Ascending aorta (tissue), 2 donors: ENCODE measurements at regions not wholly inside any gene's neighbourhood (a gene's known extent, or its start where the extent isn't known, plus 50 kb on each side); places are given as distances from the start of the nearest gene placed in this dataset.
A peak's percentile ranks its signal among the peaks of the same experiment; 100 is the strongest.

Experiments
- DNase-seq, 2 donors: peaks; one replicate each; pipeline ENCODE4 v3.0.0-alpha.2; 2019; ENCODE audit warnings: low spot score in 2 of 2
- H3K27ac ChIP-seq, 2 donors: fragments of 200-600 bp; sonication (generic); one replicate each; pipeline ENCODE4 v1.5.1; 2016 to 2017; ENCODE audit warnings: mild to moderate bottlenecking in 1 of 2
- H3K27me3 ChIP-seq: fragments of 200-600 bp; sonication (generic); one replicate; pipeline ENCODE4 v1.5.1; 2017
- H3K36me3 ChIP-seq, 2 donors: fragments of 200-600 bp; sonication (generic); one replicate each; pipeline ENCODE4 v1.5.1; 2016
- H3K4me1 ChIP-seq, 2 donors: fragments of 200-600 bp; sonication (generic); one replicate each; pipeline ENCODE4 v1.5.1; 2016 to 2017; ENCODE audit warnings: mild to moderate bottlenecking in 1 of 2
- H3K4me3 ChIP-seq, 2 donors: fragments of 200-600 bp; sonication (generic); one replicate each; pipeline ENCODE4 v1.5.1; 2016 to 2017; ENCODE audit warnings: mild to moderate bottlenecking in 1 of 2
- H3K9me3 ChIP-seq, 2 donors: fragments of 200-600 bp; sonication (generic); one replicate each; pipeline ENCODE4 v1.5.1; 2016
- CTCF ChIP-seq, 3 experiments: fragments of 200-600 bp in 2 of 3; fragments of 450-650 bp in 1 of 3; sonication (generic) in 2 of 3; IDR thresholded peaks; one replicate each; pipeline ENCODE4 v1.5.1; 2016 to 2019; ENCODE audit warnings: antibody characterized with exemption in 3 of 3, mild to moderate bottlenecking in 1 of 3, moderate library complexity in 1 of 3
- intact Hi-C: fragments of 100-400 bp; cut with DNase I; formaldehyde crosslinking; loops from one replicate; pipeline ENCODE4 v1.15.1; 2023

GRCh38 chr12:93956551-93956950 lies 191.8 kb upstream of the PLXNC1 start:
- Histone ChIP-seq H3K9me3 (no peaks in the 10 kb centered on the region), H3K36me3 (no peaks in the 10 kb centered on the region), H3K27me3 (no peaks in the 10 kb centered on the region), H3K4me3 (no peak overlapping the region), H3K4me1 (no peaks in the 10 kb centered on the region), H3K27ac (peak overlapping the region in 1 of 2 donors; percentile 29)
- no peak for DNase-seq
- no peak for TF ChIP-seq CTCF (IDR thresholded peaks at IDR 0.05)
- intact Hi-C loops, result no loop called here

GRCh38 chr12:93957168-93957567 lies 191.2 kb upstream of the PLXNC1 start:
- no peak overlapping the region for H3K4me3 ChIP-seq
- intact Hi-C loops, result no loop called here
- H3K27ac ChIP-seq, result peak overlapping the region in 1 of 2 donors; percentile 29
- H3K4me1 ChIP-seq, result no peaks in the 10 kb centered on the region
- no peaks in the 10 kb centered on the region for H3K27me3 ChIP-seq
- no peaks in the 10 kb centered on the region for H3K36me3 ChIP-seq
- DNase-seq, result no peak
- H3K9me3 ChIP-seq, result peaks cover 0 to 6% of the 10 kb centered on the region in 2 donors
- no peak for TF ChIP-seq CTCF (IDR thresholded peaks at IDR 0.05)

- no peak overlapping the region for H3K27ac ChIP-seq
- H3K4me3 ChIP-seq, result no peak overlapping the region
- H3K27me3 ChIP-seq, result no peaks in the 10 kb centered on the region
- intact Hi-C loops, result loop anchor here (1.0 kb wide), 1 partner anchor 37 kb away; no protein-coding TSS in a partner anchor
- H3K9me3 ChIP-seq, result peaks cover 0 to 13% of the 10 kb centered on the region in 2 donors
- DNase-seq, result no peak
- no peak for TF ChIP-seq CTCF (IDR thresholded peaks at IDR 0.05)
- H3K4me1 ChIP-seq, result no peaks in the 10 kb centered on the region
- no peaks in the 10 kb centered on the region for H3K36me3 ChIP-seq
Measured at GRCh38 chr12:93957870-93958269, 190.5 kb upstream of the PLXNC1 start.

- Histone ChIP-seq H3K36me3 (no peaks in the 10 kb centered on the region), H3K4me1 (no peaks in the 10 kb centered on the region), H3K27ac (no peak overlapping the region), H3K4me3 (no peak overlapping the region), H3K27me3 (no peaks in the 10 kb centered on the region), H3K9me3 (peaks cover 0 to 13% of the 10 kb centered on the region in 2 donors)
- intact Hi-C loops, result no loop called here
- DNase-seq, result no peak
- TF ChIP-seq CTCF (IDR thresholded peaks at IDR 0.05), result no peak
Measured at GRCh38 chr12:93959657-93960056, 188.7 kb upstream of the PLXNC1 start.

- no peak overlapping the region for H3K27ac ChIP-seq
- no peak for TF ChIP-seq CTCF (IDR thresholded peaks at IDR 0.05)
- no peaks in the 10 kb centered on the region for H3K36me3 ChIP-seq
- H3K4me1 ChIP-seq, result no peaks in the 10 kb centered on the region
- H3K4me3 ChIP-seq, result no peak overlapping the region
- H3K9me3 ChIP-seq, result peaks cover 0 to 13% of the 10 kb centered on the region in 2 donors
- no peaks in the 10 kb centered on the region for H3K27me3 ChIP-seq
- intact Hi-C loops, result no loop called here
- DNase-seq, result no peak
Measured at GRCh38 chr12:93960521-93960920, 187.9 kb upstream of the PLXNC1 start.

DNA sequence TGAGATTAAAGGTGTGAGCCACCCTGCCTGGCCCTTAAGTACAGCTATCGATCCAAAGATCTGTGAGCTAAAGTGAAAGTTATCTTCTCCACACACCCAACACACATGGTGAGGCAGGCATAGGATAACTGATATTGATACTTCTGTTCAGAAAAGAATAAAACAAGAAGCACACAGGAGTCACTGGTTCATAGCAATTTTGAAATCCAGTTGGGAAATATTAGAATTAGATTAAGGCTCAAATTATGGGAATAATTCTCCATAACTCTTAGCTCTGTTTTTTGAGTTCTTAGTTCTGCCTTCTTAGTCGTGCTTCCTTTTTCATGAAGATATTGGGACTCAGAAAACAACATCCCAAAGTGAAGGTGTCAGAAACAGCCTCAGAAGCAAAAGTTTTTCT lies 186.0 kb upstream of the PLXNC1 start:
- Histone ChIP-seq H3K4me3 (no peak overlapping the region), H3K9me3 (peaks cover 0 to 13% of the 10 kb centered on the region in 2 donors), H3K36me3 (no peaks in the 10 kb centered on the region), H3K4me1 (no peaks in the 10 kb centered on the region), H3K27ac (no peak overlapping the region), H3K27me3 (no peaks in the 10 kb centered on the region)
- intact Hi-C loops, result no loop called here
- no peak for DNase-seq
- TF ChIP-seq CTCF (IDR thresholded peaks at IDR 0.05), result no peak
